ENCODE measurements at regions not wholly inside any gene's neighbourhood (a gene's known extent, or its start where the extent isn't known, plus 50 kb on each side); places are given as distances from the start of the nearest gene placed in this dataset.

DNA sequence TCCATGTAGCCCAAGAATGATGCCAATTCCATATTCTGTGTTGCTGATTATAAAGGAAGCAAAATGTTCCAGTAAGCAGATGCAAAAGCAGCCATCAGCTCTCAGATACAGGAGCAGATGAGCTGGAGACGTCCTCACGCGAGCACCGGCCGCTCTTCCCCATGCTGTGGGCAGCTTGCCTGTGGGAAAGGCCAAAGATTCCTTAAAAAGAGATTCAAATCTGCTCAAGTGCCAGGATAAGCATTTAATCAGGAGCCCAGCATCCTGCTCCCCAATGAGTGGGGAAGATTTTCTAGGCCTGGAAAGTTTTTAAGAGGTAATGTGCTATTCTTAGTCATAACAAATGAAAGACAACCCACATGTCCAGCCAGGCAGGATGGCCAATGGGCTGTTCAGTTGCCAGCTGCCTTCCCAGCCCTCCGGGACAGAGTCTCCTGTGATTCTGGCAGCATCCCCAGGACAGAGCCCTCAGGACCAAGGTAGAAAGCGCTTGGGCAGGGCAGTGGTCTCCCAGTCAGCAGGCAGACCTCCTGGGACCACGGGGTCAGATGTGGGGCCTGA, 108.2 kb upstream of the TMPRSS2 start:
- TF ChIP-seq, protein P1, sequence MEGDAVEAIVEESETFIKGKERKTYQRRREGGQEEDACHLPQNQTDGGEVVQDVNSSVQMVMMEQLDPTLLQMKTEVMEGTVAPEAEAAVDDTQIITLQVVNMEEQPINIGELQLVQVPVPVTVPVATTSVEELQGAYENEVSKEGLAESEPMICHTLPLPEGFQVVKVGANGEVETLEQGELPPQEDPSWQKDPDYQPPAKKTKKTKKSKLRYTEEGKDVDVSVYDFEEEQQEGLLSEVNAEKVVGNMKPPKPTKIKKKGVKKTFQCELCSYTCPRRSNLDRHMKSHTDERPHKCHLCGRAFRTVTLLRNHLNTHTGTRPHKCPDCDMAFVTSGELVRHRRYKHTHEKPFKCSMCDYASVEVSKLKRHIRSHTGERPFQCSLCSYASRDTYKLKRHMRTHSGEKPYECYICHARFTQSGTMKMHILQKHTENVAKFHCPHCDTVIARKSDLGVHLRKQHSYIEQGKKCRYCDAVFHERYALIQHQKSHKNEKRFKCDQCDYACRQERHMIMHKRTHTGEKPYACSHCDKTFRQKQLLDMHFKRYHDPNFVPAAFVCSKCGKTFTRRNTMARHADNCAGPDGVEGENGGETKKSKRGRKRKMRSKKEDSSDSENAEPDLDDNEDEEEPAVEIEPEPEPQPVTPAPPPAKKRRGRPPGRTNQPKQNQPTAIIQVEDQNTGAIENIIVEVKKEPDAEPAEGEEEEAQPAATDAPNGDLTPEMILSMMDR (IDR thresholded peaks at IDR 0.05) = no peak
- DNase-seq (ENCODE audit: low spot score) (no peak), ATAC-seq (ENCODE audit: low FRiP score) (no peak)

DNA sequence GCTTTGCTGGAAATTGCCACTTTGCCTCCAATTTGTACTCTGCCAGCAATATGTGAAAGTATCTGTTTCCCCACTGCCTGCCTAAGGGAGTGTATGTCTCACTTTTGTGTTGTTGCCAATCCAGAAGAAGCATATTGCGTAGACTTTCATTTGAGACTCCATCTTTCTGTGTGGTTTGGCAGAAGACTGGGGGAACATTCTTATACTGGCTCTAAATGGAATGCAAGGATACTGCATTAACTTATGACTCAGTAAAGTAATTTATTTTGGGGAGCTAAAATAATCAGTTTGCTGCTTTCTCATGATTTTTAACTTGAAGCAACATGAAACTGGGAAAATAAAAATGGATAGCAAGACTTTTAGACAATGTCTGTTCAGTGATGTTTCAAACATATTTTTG, 107.7 kb upstream of the TMPRSS2 start:
- DNase-seq (ENCODE audit: low spot score) = no peak
- TF ChIP-seq, protein P1 (IDR thresholded peaks at IDR 0.05) = no peak
- peak; percentile 69 for ATAC-seq (ENCODE audit: low FRiP score)

DNA sequence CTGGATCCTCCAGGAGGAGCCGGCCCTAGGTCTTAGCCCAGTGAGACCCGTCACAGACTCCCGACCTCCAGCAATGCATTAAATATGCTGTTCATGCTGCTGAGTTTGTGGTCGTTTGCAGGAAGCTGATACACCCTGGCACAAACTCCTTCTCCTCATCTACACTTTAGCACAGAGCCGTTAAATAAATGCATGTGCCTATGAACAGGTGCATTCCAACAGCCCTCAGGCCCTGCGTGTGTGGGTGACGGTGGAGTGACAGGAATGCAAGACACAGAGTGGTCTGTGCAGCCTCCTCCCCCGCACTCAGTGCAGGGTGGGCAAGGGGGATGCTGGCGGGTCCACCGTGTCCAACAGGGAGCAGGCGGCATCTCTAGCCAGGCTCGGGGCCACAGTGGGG, 106.6 kb upstream of the TMPRSS2 start:
- no peak for DNase-seq (ENCODE audit: low spot score)
- TF ChIP-seq, protein P1 (IDR thresholded peaks at IDR 0.05) = no peak
- no peak for ATAC-seq (ENCODE audit: low FRiP score)

DNA sequence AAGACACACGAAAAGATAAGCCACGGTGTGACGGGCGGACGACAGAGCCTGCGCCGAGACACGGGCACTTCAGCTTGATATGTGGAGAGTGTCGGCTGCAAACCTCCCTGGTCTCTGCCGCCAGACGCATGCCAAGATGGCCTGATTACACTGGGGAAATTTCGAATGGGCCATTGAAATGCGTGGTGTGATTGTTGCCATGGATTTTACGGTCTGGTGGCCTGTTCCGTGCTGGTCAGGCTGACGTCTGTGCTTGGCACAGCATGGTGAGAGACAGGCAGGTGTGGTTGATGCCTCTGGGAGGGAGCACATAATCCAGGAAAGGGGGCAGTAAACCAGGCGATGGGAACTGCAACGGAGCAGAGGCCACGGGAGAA, 105.6 kb upstream of the TMPRSS2 start:
- no peak for DNase-seq (ENCODE audit: low spot score)
- ATAC-seq (ENCODE audit: low FRiP score) = no peak
- TF ChIP-seq, protein P1 (IDR thresholded peaks at IDR 0.05) = no peak

DNA sequence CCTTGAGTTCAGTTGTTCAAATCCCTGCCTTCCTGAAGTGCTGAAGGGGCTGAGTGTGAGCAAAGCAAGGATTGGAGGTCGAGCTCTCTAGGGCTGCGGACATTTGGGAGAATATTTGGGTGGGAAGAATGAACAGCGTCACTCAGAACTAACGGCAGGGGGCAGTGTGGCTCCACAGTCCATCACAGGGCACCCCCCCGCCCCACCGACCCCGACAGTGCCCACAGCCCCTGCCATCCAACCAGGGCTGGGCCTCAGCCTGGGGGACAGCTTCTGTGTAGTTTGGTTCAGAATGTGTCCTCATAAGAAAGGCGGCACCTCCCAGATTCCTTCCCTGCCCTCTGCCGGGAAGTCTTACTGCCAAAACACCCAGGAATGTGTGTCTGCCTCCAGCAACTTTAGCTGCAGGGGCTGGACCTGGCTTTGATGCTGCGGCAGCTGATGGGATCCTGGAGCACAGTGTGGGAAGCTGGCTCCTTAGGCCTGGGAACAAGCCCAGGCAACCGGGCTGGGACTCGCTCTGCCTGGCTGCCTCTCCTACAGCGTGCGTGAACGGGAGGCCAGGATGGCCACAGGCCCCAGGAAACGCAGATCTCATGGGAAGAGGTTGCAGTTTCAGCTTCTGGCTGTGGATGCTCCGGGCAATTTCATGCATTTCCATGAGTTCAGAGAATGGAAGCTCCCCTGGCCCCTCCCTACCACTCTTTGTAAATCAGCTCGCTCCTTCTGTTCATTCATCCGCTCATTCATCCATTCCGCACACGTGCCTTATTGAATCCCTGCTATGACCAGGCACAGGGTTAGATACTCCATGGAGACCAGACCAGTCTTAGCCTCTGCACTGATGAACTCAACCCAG, 104.9 kb upstream of the TMPRSS2 start:
- ATAC-seq (ENCODE audit: low FRiP score) (peak; percentile 75), DNase-seq (ENCODE audit: low spot score) (peak; percentile 58)
- TF ChIP-seq, protein P1 (IDR thresholded peaks at IDR 0.05) = peak in 1 of 3 donors; percentile 19

DNA sequence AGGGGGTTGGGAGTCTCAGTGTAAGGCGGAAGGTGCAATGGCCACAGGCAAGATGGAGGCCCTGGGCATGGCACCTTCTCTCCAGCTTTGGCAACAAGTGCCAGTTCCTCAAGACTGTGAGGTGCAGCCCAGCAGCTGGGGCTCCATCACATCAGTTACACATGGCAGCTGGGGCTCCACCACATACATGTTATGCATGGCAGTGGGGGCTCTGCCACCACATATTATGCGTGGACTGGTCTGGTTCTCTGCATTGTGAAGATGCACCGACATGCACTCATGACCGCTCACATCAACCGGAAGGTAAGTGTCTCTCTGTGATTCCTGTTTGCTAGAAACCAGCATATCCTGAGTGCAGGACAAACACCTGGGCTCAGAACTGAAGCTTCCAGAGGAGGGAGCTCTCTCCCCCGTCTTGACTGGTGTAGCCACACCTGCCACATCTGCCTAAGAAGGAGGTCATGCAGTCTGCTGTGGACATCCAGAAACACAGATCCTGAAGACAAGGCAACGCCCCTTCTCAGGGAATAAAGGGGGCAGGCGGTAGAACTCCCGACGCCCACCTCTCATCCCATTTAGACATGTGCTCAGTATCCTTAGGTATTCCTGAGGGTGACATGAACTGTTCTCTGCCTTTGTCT, 104.1 kb upstream of the TMPRSS2 start:
- TF ChIP-seq, protein P1 (IDR thresholded peaks at IDR 0.05) = no peak
- ATAC-seq (ENCODE audit: low FRiP score) = no peak
- DNase-seq (ENCODE audit: low spot score) = no peak

All from omental fat pad (tissue), 3 donors.